H1 (cell line): ENCODE measurements at regions not wholly inside any gene's neighbourhood (a gene's known extent, or its start where the extent isn't known, plus 50 kb on each side); places are given as distances from the start of the nearest gene placed in this dataset.
"Not testable (repeated sequence)": the region's sequence is repeated elsewhere in the genome, so short reads cannot be mapped to it uniquely, and the experiment has no call there.

Source experiments
- CTCF ChIA-PET: fragments of 300-600 bp; sonication (Branson Sonifier 250); formaldehyde crosslinking; loops from one replicate; lab custom pipeline; 2021; ENCODE audit not compliant: partially characterized antibody; lab: Charles Lee
- POLR2A ChIA-PET: fragments of 300-600 bp; sonication (Branson Sonifier 250); formaldehyde crosslinking; loops from one replicate; lab custom pipeline; 2021; ENCODE audit warnings: inconsistent platforms; ENCODE audit not compliant: partially characterized antibody; lab: Charles Lee
- DNase-seq, 2 experiments: peaks; one replicate each; pipeline versions ENCODE4 v3.0.0 to v3.0.0-alpha.2; 2010 to 2022; ENCODE audit warnings: low spot score in 2 of 2, low read depth in 1 of 2, mixed read lengths in 1 of 2
- FAIRE-seq: peaks from 2 replicates; lab custom pipeline; 2011; peaks lifted over from hg19 to GRCh38; lab: Jason Lieb, UNC
- H2AFZ ChIP-seq: 2 replicates; pipeline ENCODE4 v1.8.1; 2012; ENCODE audit warnings: low read length, inconsistent platforms
- H2AK5ac ChIP-seq: 2 replicates; pipeline ENCODE4 v1.6.1; 2013; ENCODE audit warnings: low read depth, low read length
- H2BK120ac ChIP-seq: replicated peaks from 2 replicates; pipeline ENCODE3; 2013; ENCODE audit warnings: low read depth, low read length, inconsistent platforms
- H2BK12ac ChIP-seq: 2 replicates; pipeline ENCODE4 v1.6.1; 2013; ENCODE audit warnings: low read depth, low read length
- H2BK15ac ChIP-seq: 2 replicates; pipeline ENCODE4 v1.6.1; 2013; ENCODE audit warnings: low read length
- H2BK20ac ChIP-seq: 2 replicates; pipeline ENCODE4 v1.6.1; 2013; ENCODE audit warnings: low read length
- H2BK5ac ChIP-seq: 2 replicates; pipeline ENCODE4 v1.6.1; 2013; ENCODE audit warnings: low read depth, low read length
- H3K14ac ChIP-seq: 2 replicates; pipeline ENCODE4 v1.6.1; 2013; ENCODE audit warnings: inconsistent platforms; ENCODE audit not compliant: insufficient read length
- H3K18ac ChIP-seq: 2 replicates; pipeline ENCODE4 v1.6.1; 2013; ENCODE audit warnings: low read length; ENCODE audit errors: extremely low read depth
- H3K23ac ChIP-seq: 2 replicates; pipeline ENCODE4 v1.6.1; 2013; ENCODE audit warnings: inconsistent platforms; ENCODE audit not compliant: insufficient read length
- H3K23me2 ChIP-seq: 2 replicates; pipeline ENCODE4 v1.6.1; 2013; ENCODE audit warnings: low read depth, low read length
- H3K27ac ChIP-seq: 2 replicates; pipeline ENCODE4 v1.6.1; 2011; ENCODE audit warnings: low read depth, low read length, inconsistent platforms
- H3K27me3 ChIP-seq, 4 experiments: replicated peaks in 1 of 4; 1 replicate in 1 of 4; 2 replicates in 3 of 4; pipeline versions ENCODE4 v1.6.1 to v1.8.1; 2011 to 2013; ENCODE audit warnings: low read length in 3 of 4, mild to moderate bottlenecking in 3 of 4, inconsistent platforms in 2 of 4, mixed read lengths in 2 of 4, moderate library complexity in 1 of 4; ENCODE audit not compliant: control insufficient read depth in 3 of 4, insufficient read depth in 3 of 4; ENCODE audit errors: extremely low read depth in 1 of 4
- H3K36me3 ChIP-seq, 4 experiments: 2 replicates each; pipeline versions ENCODE4 v1.6.1 to v1.8.1; 2011 to 2013; ENCODE audit warnings: mild to moderate bottlenecking in 4 of 4, low read length in 3 of 4, moderate library complexity in 2 of 4, control low read depth in 1 of 4, inconsistent platforms in 1 of 4; ENCODE audit not compliant: insufficient read depth in 4 of 4, control insufficient read depth in 2 of 4
- H3K4ac ChIP-seq: replicated peaks from 2 replicates; pipeline ENCODE3; 2013; ENCODE audit warnings: low read length, low read depth, mixed read lengths, inconsistent platforms; ENCODE audit not compliant: insufficient read length
- H3K4me1 ChIP-seq, 4 experiments: replicated peaks in 1 of 4; 1 replicate in 1 of 4; 2 replicates in 3 of 4; pipeline versions ENCODE4 v1.6.1 to v1.8.1; 2011 to 2013; ENCODE audit warnings: low read length in 3 of 4, inconsistent platforms in 2 of 4, mixed read lengths in 1 of 4; ENCODE audit not compliant: insufficient read depth in 4 of 4, control insufficient read depth in 3 of 4
- H3K4me2 ChIP-seq, 2 experiments: 2 replicates each; pipeline versions ENCODE4 v1.6.1 to v1.8.1; 2011 to 2013; ENCODE audit warnings: low read depth in 2 of 2, low read length in 2 of 2, control low read depth in 1 of 2, inconsistent platforms in 1 of 2, mild to moderate bottlenecking in 1 of 2; ENCODE audit not compliant: insufficient read depth in 1 of 2
- H3K4me3 ChIP-seq, 4 experiments: fragments of 200-600, 300-600 bp in 1 of 4; sonication (generic), shearing (Covaris generic), sonication (Bioruptor Twin) in 1 of 4; 2 replicates each; pipeline versions ENCODE4 v1.5.1 to v1.8.1; 2011 to 2016; ENCODE audit warnings: low read length in 4 of 4, low read depth in 3 of 4, control low read depth in 2 of 4, inconsistent platforms in 2 of 4, mild to moderate bottlenecking in 2 of 4, mixed read lengths in 1 of 4, moderate library complexity in 1 of 4; ENCODE audit not compliant: insufficient read depth in 2 of 4; ENCODE audit errors: extremely low read depth in 1 of 4
- H3K56ac ChIP-seq: replicated peaks from 2 replicates; pipeline ENCODE3; 2013; ENCODE audit warnings: low read depth, mild to moderate bottlenecking, mixed read lengths, low read length, inconsistent platforms; ENCODE audit not compliant: insufficient read length
- H3K79me1 ChIP-seq: 2 replicates; pipeline ENCODE4 v1.6.1; 2013; ENCODE audit warnings: low read depth, low read length, control low read depth
- H3K79me2 ChIP-seq, 2 experiments: 2 replicates each; pipeline versions ENCODE4 v1.6.1 to v1.8.1; 2012 to 2013; ENCODE audit warnings: low read length in 2 of 2, mild to moderate bottlenecking in 2 of 2, inconsistent platforms in 1 of 2; ENCODE audit not compliant: insufficient read depth in 2 of 2, control insufficient read depth in 1 of 2
- H3K9ac ChIP-seq, 4 experiments: replicated peaks in 1 of 4; 1 replicate in 1 of 4; 2 replicates in 3 of 4; pipeline versions ENCODE4 v1.6.1 to v1.8.1; 2011 to 2013; ENCODE audit warnings: low read depth in 3 of 4, low read length in 3 of 4, control low read depth in 2 of 4, mild to moderate bottlenecking in 2 of 4, moderate library complexity in 2 of 4, inconsistent platforms in 1 of 4; ENCODE audit errors: extremely low read depth in 1 of 4
- H3K9me3 ChIP-seq, 2 experiments: 2 replicates each; pipeline versions ENCODE4 v1.6.1 to v1.8.1; 2012 to 2013; ENCODE audit warnings: mild to moderate bottlenecking in 2 of 2, moderate library complexity in 2 of 2, control low read depth in 1 of 2, inconsistent platforms in 1 of 2, low read depth in 1 of 2, low read length in 1 of 2, mixed read lengths in 1 of 2; ENCODE audit not compliant: insufficient read depth in 2 of 2
- H4K20me1 ChIP-seq, 2 experiments: replicated peaks in 1 of 2; 2 replicates each; pipeline versions ENCODE3 to v1.8.1; 2011 to 2013; ENCODE audit warnings: inconsistent platforms in 2 of 2, low read length in 2 of 2, mild to moderate bottlenecking in 1 of 2; ENCODE audit not compliant: insufficient read depth in 2 of 2, control insufficient read depth in 1 of 2
- H4K5ac ChIP-seq: 2 replicates; pipeline ENCODE4 v1.6.1; 2013; ENCODE audit warnings: low read length, low read depth, mixed read lengths, inconsistent platforms; ENCODE audit not compliant: insufficient read length
- H4K8ac ChIP-seq: 2 replicates; pipeline ENCODE4 v1.8.0; 2013; ENCODE audit warnings: mild to moderate bottlenecking, moderate library complexity, low read length, inconsistent platforms; ENCODE audit not compliant: insufficient read depth; ENCODE audit errors: extremely low read depth
- H4K91ac ChIP-seq: replicated peaks from 2 replicates; pipeline ENCODE3; 2013; ENCODE audit warnings: low read length, mixed read lengths, inconsistent platforms; ENCODE audit not compliant: insufficient read length
- JUN ChIP-seq: IDR thresholded peaks from 2 replicates; pipeline ENCODE4 v1.6.1; 2011; ENCODE audit warnings: low read depth, mild to moderate bottlenecking, improper control_type of control experiment, low read length
- TEAD4 ChIP-seq: IDR thresholded peaks from 2 replicates; pipeline ENCODE4 v1.6.1; 2012; ENCODE audit warnings: low read depth, low read length, inconsistent platforms, mixed read lengths
- WGBS, 2 experiments: shearing (Covaris generic) in 1 of 2; methylation state at CpG; one replicate each; pipeline versions ENCODE4 v1.1.6 to v1.1.7; 2013 to 2015; ENCODE audit warnings: low lambda C conversion rate in 2 of 2, mixed read lengths in 2 of 2, inconsistent platforms in 1 of 2, low coverage in 1 of 2, missing lambda C conversion rate in 1 of 2; ENCODE audit not compliant: insufficient replicate concordance in 2 of 2, insufficient coverage in 1 of 2, insufficient read length in 1 of 2; ENCODE audit errors: extremely low coverage in 1 of 2, missing lambda C conversion rate in 1 of 2; 5-methylcytosine and 5-hydroxymethylcytosine counted together

GRCh38 chr4:151584101-151584500 is 175.1 kb downstream of the FHIP1A start (continued):
- TF ChIP-seq JUN (no peak), TEAD4 (no peak)
- TF ChIP-seq, all 59 proteins: peak for 0

DNA sequence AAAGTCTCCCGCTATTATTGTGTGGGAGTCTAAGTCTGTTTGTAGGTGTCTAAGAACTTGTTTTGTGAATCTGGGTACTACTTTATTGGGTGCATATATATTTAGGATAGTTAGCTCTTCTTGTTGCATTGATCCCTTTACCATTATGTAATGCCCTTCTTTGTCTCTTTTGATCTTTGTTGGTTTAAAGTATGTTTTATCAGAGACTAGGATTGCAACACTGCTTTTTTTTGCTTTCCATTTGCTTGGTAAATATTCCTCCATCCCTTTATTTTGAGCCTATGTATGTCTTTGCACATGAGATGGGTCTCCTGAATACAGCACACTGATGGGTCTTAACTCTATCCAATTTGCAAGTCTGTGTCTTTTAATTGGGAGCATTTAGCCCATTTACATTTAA is 165.2 kb downstream of the GATB start:
- DNase-seq, H3K9me3 ChIP-seq, H2BK12ac ChIP-seq, H4K8ac ChIP-seq, H3K27ac ChIP-seq, H2AFZ ChIP-seq, H3K79me2 ChIP-seq, H3K14ac ChIP-seq, H3K23ac ChIP-seq, H4K91ac ChIP-seq, H3K9ac ChIP-seq, H2BK15ac ChIP-seq, H2AK5ac ChIP-seq, FAIRE-seq, H2BK120ac ChIP-seq, H4K5ac ChIP-seq, H4K20me1 ChIP-seq, H3K18ac ChIP-seq, H3K4me1 ChIP-seq, H3K56ac ChIP-seq, H3K79me1 ChIP-seq, H3K27me3 ChIP-seq, POLR2A ChIA-PET, H3K4me2 ChIP-seq, H3K4me3 ChIP-seq, H3K4ac ChIP-seq, H2BK5ac ChIP-seq, H3K23me2 ChIP-seq, H2BK20ac ChIP-seq: not testable (repeated sequence)
- 82% methylated on average over 1 of the region's 1 CpG; no CpG with 5 or more reads in 1 of the 2 experiments for WGBS, 2 experiments
- CTCF ChIA-PET, result interaction anchor here (0.7 to 3.1 kb wide), 2 partner anchors 8 to 142 kb away, joined by 3 to 10 read pairs; no protein-coding TSS in a partner anchor
- peaks cover 0 to 14% (median 1%) of the 10 kb centered on the region in 4 experiments; a peak in 3 of 8 replicates for H3K36me3 ChIP-seq
